GM10248 (cell line): ENCODE measurements at regions not wholly inside any gene's neighbourhood (a gene's known extent, or its start where the extent isn't known, plus 50 kb on each side); places are given as distances from the start of the nearest gene placed in this dataset.

Experiments used
- CTCF ChIA-PET: fragments of 300-600 bp; sonication (Branson Sonifier 250); formaldehyde crosslinking; extraction: SDS; loops from one replicate; lab custom pipeline; 2021; ENCODE audit warnings: antibody characterized with exemption; lab: Yijun Ruan, JAX
- POLR2A ChIA-PET: fragments of 350-650 bp; sonication (Branson Sonifier 250); formaldehyde crosslinking; extraction: SDS; loops from one replicate; lab custom pipeline; 2020; ENCODE audit warnings: antibody characterized with exemption; lab: Yijun Ruan, JAX
- DNase-seq: peaks from one replicate; pipeline ENCODE4 v3.0.0; 2012; ENCODE audit errors: extremely low spot score
- CTCF ChIP-seq: IDR thresholded peaks from 2 replicates; pipeline ENCODE4 v1.5.1; 2012; ENCODE audit warnings: mild to moderate bottlenecking, low read depth; ENCODE audit errors: extremely low read depth, missing control alignments, control extremely low read depth

GRCh38 chr18:42268798-42269197, 313.8 kb downstream of the PIK3C3 start:
- CTCF ChIA-PET: interaction anchor here (1.5 kb wide), 1 partner anchor 154 kb away, joined by 4 read pairs; no protein-coding TSS in a partner anchor
- no peak for DNase-seq
- POLR2A ChIA-PET: no interaction called here
- TF ChIP-seq CTCF: no peak

- TF ChIP-seq CTCF: no peak
- no peak for DNase-seq
- ChIA-PET CTCF (interaction anchor here (0.9 to 3.6 kb wide), 6 partner anchors 26 to 219 kb away, joined by 3 to 28 read pairs (median 3); no protein-coding TSS in a partner anchor), POLR2A (no interaction called here)
Observed at GRCh38 chr18:42271647-42272414, 316.8 kb downstream of the PIK3C3 start.

- TF ChIP-seq CTCF: peak; percentile 20
- DNase-seq: peak; percentile 11
- CTCF ChIA-PET: interaction anchor here (0.7 to 3.6 kb wide), 9 partner anchors 9 to 322 kb away, joined by 3 to 28 read pairs (median 5); no protein-coding TSS in a partner anchor
- POLR2A ChIA-PET: no interaction called here
Observed at GRCh38 chr18:42274488-42275137, 319.6 kb downstream of the PIK3C3 start.

- ChIA-PET CTCF (interaction anchor here (0.7 to 3.1 kb wide), 8 partner anchors 9 to 321 kb away, joined by 3 to 15 read pairs (median 4); no protein-coding TSS in a partner anchor), POLR2A (no interaction called here)
- no peak for DNase-seq
- TF ChIP-seq CTCF: no peak
Observed at GRCh38 chr18:42275138-42275535, 320.1 kb downstream of the PIK3C3 start.

GRCh38 chr18:42275949-42276730, 321.1 kb downstream of the PIK3C3 start:
- CTCF ChIA-PET: interaction anchor here (1.2 to 3.1 kb wide), 2 partner anchors 160 to 162 kb away, joined by 3 to 15 read pairs; no protein-coding TSS in a partner anchor
- no peak for DNase-seq
- POLR2A ChIA-PET: no interaction called here
- TF ChIP-seq CTCF: no peak

GRCh38 chr18:42281124-42281523, 326.1 kb downstream of the PIK3C3 start:
- DNase-seq: no peak
- no peak for TF ChIP-seq CTCF
- ChIA-PET POLR2A (no interaction called here), CTCF (interaction anchor here (1.3 to 1.9 kb wide), 4 partner anchors 15 to 89 kb away, joined by 4 to 9 read pairs (median 5); no protein-coding TSS in a partner anchor)
